ENCODE measurements at regions not wholly inside any gene's neighbourhood (a gene's known extent, or its start where the extent isn't known, plus 50 kb on each side); places are given as distances from the start of the nearest gene placed in this dataset.

GRCh38 chr12:115090783-115091182 is 406.8 kb upstream of the TBX3 start:
- DNase-seq: no peak

- DNase-seq: no peak
Observed at GRCh38 chr12:115088995-115089841, 405.2 kb upstream of the TBX3 start.

GRCh38 chr12:115088328-115088994 is 404.5 kb upstream of the TBX3 start:
- DNase-seq: no peak

- DNase-seq: no peak
Observed at GRCh38 chr12:115085594-115085993, 401.6 kb upstream of the TBX3 start.

GRCh38 chr12:115079760-115080159 is 395.8 kb upstream of the TBX3 start:
- no peak for DNase-seq

- DNase-seq: no peak
Observed at GRCh38 chr12:115078990-115079389, 395.0 kb upstream of the TBX3 start.

- no peak for DNase-seq
Observed at GRCh38 chr12:115078334-115078733, 394.4 kb upstream of the TBX3 start.

- no peak for DNase-seq
Observed at GRCh38 chr12:115075552-115076170, 391.7 kb upstream of the TBX3 start.

GRCh38 chr12:115074617-115075016 is 390.6 kb upstream of the TBX3 start:
- no peak for DNase-seq

- no peak for DNase-seq
Observed at GRCh38 chr12:115072712-115073111, 388.7 kb upstream of the TBX3 start.

- no peak for DNase-seq
Observed at GRCh38 chr12:115070313-115070712, 386.3 kb upstream of the TBX3 start.

GRCh38 chr12:115064296-115064695 is 380.3 kb upstream of the TBX3 start:
- DNase-seq: no peak

GRCh38 chr12:115062741-115063140 is 378.8 kb upstream of the TBX3 start:
- DNase-seq: no peak

- no peak for DNase-seq
Observed at GRCh38 chr12:115060477-115061168, 376.6 kb upstream of the TBX3 start.

GRCh38 chr12:115057445-115057844 is 373.5 kb upstream of the TBX3 start:
- DNase-seq: no peak

- no peak for DNase-seq
Observed at GRCh38 chr12:115051378-115051777, 367.4 kb upstream of the TBX3 start.

- no peak for DNase-seq
Observed at GRCh38 chr12:115049614-115050013, 365.6 kb upstream of the TBX3 start.

GRCh38 chr12:115046805-115047204 is 362.8 kb upstream of the TBX3 start:
- no peak for DNase-seq

GRCh38 chr12:115044073-115044472 is 360.1 kb upstream of the TBX3 start:
- DNase-seq: no peak

GRCh38 chr12:115043079-115043478 is 359.1 kb upstream of the TBX3 start:
- DNase-seq: no peak

GRCh38 chr12:115042341-115042740 is 358.4 kb upstream of the TBX3 start:
- DNase-seq: no peak

GRCh38 chr12:115037830-115038229 is 353.9 kb upstream of the TBX3 start:
- no peak for DNase-seq

- DNase-seq: no peak
Observed at GRCh38 chr12:115035535-115036107, 351.6 kb upstream of the TBX3 start.

Data from NCI-H2107 (cell line).